ENCODE measurements at regions not wholly inside any gene's neighbourhood (a gene's known extent, or its start where the extent isn't known, plus 50 kb on each side); places are given as distances from the start of the nearest gene placed in this dataset.

DNA sequence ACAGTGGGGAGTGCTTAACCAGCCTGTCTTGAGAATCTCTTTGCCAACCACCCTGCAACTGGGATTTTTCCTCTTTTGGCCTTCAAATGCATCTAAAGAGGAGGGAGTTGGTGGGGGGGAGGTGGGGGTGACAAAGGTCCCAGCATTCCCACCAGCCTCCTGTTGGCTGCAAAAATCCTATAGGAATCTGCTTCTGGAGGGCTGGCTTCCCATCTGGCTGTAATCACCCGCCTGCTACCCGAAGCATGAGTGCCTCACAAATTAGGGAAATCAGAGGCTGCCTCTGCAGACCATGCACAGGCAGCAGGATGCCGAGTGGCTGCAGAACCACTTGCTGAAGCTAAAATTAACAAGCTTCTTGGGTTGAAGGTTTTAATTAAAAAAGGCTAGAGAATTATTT, 73.9 kb upstream of the WSCD2 start:
- Histone ChIP-seq H3K27me3 (ENCODE audit: insufficient read depth, poor library complexity, severe bottlenecking) (no peaks in the 10 kb centered on the region), H3K27ac (replicated peaks) (no peak overlapping the region), H3K4me3 (replicated peaks; ENCODE audit: insufficient read depth, low read length) (no peak overlapping the region)
- TF ChIP-seq POLR2AphosphoS5 (IDR thresholded peaks at IDR 0.05; ENCODE audit: low read depth) (no peak), SPI1 (IDR thresholded peaks at IDR 0.05; ENCODE audit: borderline replicate concordance, low read depth) (no peak), REST (IDR thresholded peaks at IDR 0.05; ENCODE audit: insufficient replicate concordance, low read depth) (no peak), GABPA (IDR thresholded peaks at IDR 0.05; ENCODE audit: low read depth) (no peak)
- TF ChIP-seq, protein P1, sequence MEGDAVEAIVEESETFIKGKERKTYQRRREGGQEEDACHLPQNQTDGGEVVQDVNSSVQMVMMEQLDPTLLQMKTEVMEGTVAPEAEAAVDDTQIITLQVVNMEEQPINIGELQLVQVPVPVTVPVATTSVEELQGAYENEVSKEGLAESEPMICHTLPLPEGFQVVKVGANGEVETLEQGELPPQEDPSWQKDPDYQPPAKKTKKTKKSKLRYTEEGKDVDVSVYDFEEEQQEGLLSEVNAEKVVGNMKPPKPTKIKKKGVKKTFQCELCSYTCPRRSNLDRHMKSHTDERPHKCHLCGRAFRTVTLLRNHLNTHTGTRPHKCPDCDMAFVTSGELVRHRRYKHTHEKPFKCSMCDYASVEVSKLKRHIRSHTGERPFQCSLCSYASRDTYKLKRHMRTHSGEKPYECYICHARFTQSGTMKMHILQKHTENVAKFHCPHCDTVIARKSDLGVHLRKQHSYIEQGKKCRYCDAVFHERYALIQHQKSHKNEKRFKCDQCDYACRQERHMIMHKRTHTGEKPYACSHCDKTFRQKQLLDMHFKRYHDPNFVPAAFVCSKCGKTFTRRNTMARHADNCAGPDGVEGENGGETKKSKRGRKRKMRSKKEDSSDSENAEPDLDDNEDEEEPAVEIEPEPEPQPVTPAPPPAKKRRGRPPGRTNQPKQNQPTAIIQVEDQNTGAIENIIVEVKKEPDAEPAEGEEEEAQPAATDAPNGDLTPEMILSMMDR (IDR thresholded peaks at IDR 0.05; ENCODE audit: insufficient read depth, low read length): no peak
- DNase-seq (ENCODE audit: low read depth in 1 of 2, low spot score in 1 of 2): no peak

DNA sequence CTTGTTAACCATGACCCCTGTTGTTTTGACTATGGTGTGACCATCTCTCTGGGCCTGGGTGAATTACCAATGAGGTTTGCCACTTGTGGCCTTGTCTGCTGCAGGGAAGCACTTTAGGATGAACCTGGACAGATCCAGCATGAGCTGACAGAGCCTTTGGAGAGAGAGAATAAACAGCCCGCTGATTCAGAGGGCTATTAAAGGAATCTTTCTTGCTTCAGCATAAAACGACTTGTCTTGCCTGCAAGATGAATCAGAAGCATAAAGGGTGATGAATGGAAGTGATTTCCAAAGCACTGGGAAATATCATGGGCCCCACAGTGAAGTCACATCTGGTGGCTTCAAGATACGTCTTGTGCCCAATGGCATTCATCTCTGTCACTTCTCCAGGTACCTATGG, 69.0 kb upstream of the WSCD2 start:
- Histone ChIP-seq H3K27me3 (ENCODE audit: insufficient read depth, poor library complexity, severe bottlenecking) (no peaks in the 10 kb centered on the region), H3K4me3 (replicated peaks; ENCODE audit: insufficient read depth, low read length) (no peak overlapping the region), H3K27ac (replicated peaks) (no peak overlapping the region)
- TF ChIP-seq GABPA (IDR thresholded peaks at IDR 0.05; ENCODE audit: low read depth): no peak
- TF ChIP-seq POLR2AphosphoS5 (IDR thresholded peaks at IDR 0.05; ENCODE audit: low read depth): no peak
- TF ChIP-seq REST (IDR thresholded peaks at IDR 0.05; ENCODE audit: insufficient replicate concordance, low read depth): no peak
- TF ChIP-seq, protein P1 (IDR thresholded peaks at IDR 0.05; ENCODE audit: insufficient read depth, low read length): no peak
- no peak for TF ChIP-seq SPI1 (IDR thresholded peaks at IDR 0.05; ENCODE audit: borderline replicate concordance, low read depth)
- no peak for DNase-seq (ENCODE audit: low read depth in 1 of 2, low spot score in 1 of 2)

DNA sequence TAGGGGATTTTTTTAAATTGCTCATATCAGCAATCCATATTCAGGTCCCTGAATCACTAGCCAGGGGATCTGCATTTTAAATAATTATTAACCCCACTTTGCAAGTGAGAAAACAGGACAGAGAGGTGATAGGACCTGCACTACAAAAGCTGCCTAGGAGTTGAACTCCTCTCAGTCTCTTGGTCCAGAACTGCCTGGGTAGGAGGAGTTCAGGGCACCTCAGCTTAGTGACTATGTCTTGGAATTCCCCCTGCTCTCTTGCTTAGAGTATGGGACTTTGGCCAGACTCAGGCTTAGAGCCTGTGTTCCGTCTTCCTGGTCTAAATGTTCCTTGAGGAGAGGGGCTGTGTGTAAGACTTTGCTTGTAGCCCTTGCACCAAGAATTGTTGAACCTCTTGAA, 68.2 kb upstream of the WSCD2 start:
- no peak overlapping the region for H3K27ac ChIP-seq (replicated peaks)
- TF ChIP-seq REST (IDR thresholded peaks at IDR 0.05; ENCODE audit: insufficient replicate concordance, low read depth): no peak
- no peak for TF ChIP-seq GABPA (IDR thresholded peaks at IDR 0.05; ENCODE audit: low read depth)
- no peak for TF ChIP-seq POLR2AphosphoS5 (IDR thresholded peaks at IDR 0.05; ENCODE audit: low read depth)
- TF ChIP-seq SPI1 (IDR thresholded peaks at IDR 0.05; ENCODE audit: borderline replicate concordance, low read depth): no peak
- TF ChIP-seq, protein P1 (IDR thresholded peaks at IDR 0.05; ENCODE audit: insufficient read depth, low read length): no peak
- DNase-seq (ENCODE audit: low read depth in 1 of 2, low spot score in 1 of 2): no peak
- H3K4me3 ChIP-seq (replicated peaks; ENCODE audit: insufficient read depth, low read length): no peak overlapping the region
- no peaks in the 10 kb centered on the region for H3K27me3 ChIP-seq (ENCODE audit: insufficient read depth, poor library complexity, severe bottlenecking)
